ENCODE measurements at regions not wholly inside any gene's neighbourhood (a gene's known extent, or its start where the extent isn't known, plus 50 kb on each side); places are given as distances from the start of the nearest gene placed in this dataset.

GRCh38 chr9:105082843-105083242 is 154.9 kb upstream of the ABCA1 start:
- TF ChIP-seq CTCF (IDR thresholded peaks at IDR 0.05), result no peak
- no peak for TF ChIP-seq POLR2AphosphoS5 (IDR thresholded peaks at IDR 0.05)
- TF ChIP-seq EP300 (IDR thresholded peaks at IDR 0.05), result no peak
- TF ChIP-seq POLR2A (IDR thresholded peaks at IDR 0.05), result no peak

Data from upper lobe of left lung (tissue), 4 donors.